ENCODE measurements at regions not wholly inside any gene's neighbourhood (a gene's known extent, or its start where the extent isn't known, plus 50 kb on each side); places are given as distances from the start of the nearest gene placed in this dataset.

DNA sequence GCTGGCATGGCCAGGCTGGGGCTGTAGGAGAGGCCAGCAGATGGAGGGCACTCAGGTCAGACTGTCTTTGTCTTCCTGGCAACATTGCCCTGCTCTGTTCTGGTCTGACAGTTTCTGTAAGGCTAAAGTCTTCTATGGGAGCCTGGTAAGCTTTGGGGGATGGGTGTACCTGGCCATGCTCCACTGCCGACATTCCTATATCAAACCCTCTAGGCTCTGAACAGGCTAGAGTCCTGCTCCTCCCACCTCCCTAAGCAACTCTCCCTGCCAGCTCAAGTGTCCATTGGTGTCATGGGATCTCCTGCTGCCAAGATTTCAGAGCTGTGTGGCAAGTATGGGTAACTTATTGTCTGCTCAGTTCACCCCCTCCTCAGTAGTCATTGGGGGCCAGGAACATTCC lies 163.5 kb upstream of the UGT8 start:
- TF ChIP-seq, protein P1, sequence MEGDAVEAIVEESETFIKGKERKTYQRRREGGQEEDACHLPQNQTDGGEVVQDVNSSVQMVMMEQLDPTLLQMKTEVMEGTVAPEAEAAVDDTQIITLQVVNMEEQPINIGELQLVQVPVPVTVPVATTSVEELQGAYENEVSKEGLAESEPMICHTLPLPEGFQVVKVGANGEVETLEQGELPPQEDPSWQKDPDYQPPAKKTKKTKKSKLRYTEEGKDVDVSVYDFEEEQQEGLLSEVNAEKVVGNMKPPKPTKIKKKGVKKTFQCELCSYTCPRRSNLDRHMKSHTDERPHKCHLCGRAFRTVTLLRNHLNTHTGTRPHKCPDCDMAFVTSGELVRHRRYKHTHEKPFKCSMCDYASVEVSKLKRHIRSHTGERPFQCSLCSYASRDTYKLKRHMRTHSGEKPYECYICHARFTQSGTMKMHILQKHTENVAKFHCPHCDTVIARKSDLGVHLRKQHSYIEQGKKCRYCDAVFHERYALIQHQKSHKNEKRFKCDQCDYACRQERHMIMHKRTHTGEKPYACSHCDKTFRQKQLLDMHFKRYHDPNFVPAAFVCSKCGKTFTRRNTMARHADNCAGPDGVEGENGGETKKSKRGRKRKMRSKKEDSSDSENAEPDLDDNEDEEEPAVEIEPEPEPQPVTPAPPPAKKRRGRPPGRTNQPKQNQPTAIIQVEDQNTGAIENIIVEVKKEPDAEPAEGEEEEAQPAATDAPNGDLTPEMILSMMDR (IDR thresholded peaks at IDR 0.05; ENCODE audit: poor library complexity) = no peak
- TF ChIP-seq EZH2 (IDR thresholded peaks at IDR 0.05; ENCODE audit: borderline replicate concordance) = no peak
- TF ChIP-seq EZH2phosphoT487 (IDR thresholded peaks at IDR 0.05; ENCODE audit: low read depth, severe bottlenecking, unreplicated experiment) = no peak

Measured in hepatocyte (in vitro differentiated cells).